ENCODE measurements at regions not wholly inside any gene's neighbourhood (a gene's known extent, or its start where the extent isn't known, plus 50 kb on each side); places are given as distances from the start of the nearest gene placed in this dataset.
A peak's percentile ranks its signal among the peaks of the same experiment; 100 is the strongest.

DNA sequence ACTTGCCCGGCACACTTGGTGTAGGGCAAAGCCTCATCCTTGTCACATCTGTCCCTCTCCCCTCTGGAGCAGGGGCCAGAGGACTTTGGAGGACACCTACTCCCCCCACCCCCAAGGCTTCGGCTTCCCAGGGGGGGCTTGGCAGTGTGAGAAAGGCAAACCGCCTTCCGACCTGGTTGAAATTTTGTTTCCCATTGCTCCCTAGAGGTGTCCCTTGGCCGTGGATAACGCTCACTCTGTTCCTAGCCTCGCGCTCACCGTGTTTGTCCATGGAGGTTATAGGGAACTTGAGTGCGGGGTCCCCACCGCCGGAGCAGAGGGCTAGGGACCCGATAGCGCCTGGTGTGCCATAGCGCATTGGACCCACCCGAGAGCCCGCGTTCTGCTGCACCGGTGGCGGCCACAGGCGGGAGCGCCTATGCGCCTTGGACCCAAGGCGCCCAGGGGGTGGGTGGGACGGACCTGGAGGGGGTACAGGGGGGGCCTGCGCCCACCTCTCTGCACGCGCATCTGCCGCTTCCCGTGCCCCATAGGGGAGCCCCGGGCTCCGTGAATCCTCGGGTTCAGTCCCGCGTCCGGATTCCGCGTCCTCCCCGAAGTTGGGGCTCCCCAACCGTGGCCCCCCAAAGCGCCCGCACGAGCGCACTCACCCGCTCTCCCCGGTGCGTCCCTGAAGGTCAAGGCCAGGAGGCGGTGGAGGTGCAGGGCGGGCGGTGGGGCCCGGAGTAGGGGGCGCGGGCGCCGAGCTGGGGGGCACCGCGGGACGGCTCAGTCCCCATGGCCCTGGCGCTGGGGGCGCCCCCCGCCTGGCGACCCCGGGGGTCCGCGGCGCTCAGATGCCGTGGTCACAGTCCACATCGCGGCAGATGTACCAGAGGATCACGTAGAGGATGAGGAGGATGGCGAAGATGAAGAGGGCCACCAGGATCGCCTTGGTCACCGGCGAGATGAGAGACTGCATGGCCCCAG, 82.7 kb upstream of the DHRSX start:
- TF ChIP-seq, protein P1, sequence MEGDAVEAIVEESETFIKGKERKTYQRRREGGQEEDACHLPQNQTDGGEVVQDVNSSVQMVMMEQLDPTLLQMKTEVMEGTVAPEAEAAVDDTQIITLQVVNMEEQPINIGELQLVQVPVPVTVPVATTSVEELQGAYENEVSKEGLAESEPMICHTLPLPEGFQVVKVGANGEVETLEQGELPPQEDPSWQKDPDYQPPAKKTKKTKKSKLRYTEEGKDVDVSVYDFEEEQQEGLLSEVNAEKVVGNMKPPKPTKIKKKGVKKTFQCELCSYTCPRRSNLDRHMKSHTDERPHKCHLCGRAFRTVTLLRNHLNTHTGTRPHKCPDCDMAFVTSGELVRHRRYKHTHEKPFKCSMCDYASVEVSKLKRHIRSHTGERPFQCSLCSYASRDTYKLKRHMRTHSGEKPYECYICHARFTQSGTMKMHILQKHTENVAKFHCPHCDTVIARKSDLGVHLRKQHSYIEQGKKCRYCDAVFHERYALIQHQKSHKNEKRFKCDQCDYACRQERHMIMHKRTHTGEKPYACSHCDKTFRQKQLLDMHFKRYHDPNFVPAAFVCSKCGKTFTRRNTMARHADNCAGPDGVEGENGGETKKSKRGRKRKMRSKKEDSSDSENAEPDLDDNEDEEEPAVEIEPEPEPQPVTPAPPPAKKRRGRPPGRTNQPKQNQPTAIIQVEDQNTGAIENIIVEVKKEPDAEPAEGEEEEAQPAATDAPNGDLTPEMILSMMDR (IDR thresholded peaks at IDR 0.05; ENCODE audit: insufficient read depth, low read depth, low read length), result no peak
- TF ChIP-seq EZH2 (IDR thresholded peaks at IDR 0.05; ENCODE audit: insufficient read depth, low read length), result peak; percentile 94

All from astrocyte (in vitro differentiated cells and primary cell).